NB4 (cell line): ENCODE measurements at regions not wholly inside any gene's neighbourhood (a gene's known extent, or its start where the extent isn't known, plus 50 kb on each side); places are given as distances from the start of the nearest gene placed in this dataset.

Source experiments
- DNase-seq: peaks from one replicate; pipeline ENCODE4 v3.0.0; 2010; ENCODE audit warnings: low read depth
- H3K4me3 ChIP-seq: one replicate; pipeline ENCODE4 v1.5.1; 2011; ENCODE audit warnings: mild to moderate bottlenecking, low read depth, low read length, moderate library complexity
- MYC ChIP-seq: IDR thresholded peaks from 2 replicates; pipeline ENCODE4 v1.6.1; 2011; ENCODE audit warnings: low read depth, low read length
- POLR2A ChIP-seq: IDR thresholded peaks from 2 replicates; pipeline ENCODE4 v1.6.1; 2011; ENCODE audit warnings: mild to moderate bottlenecking; ENCODE audit not compliant: insufficient read length; ENCODE audit errors: extremely low read depth
- TF ChIP-seq, protein P1 (sequence below): IDR thresholded peaks from one replicate; pipeline ENCODE4 v1.5.1; 2012; ENCODE audit warnings: low read depth, low read length
- TF ChIP-seq, protein P2 (sequence below): IDR thresholded peaks from 2 replicates; pipeline ENCODE4 v1.6.1; 2011; ENCODE audit warnings: low read depth, low read length

DNA sequence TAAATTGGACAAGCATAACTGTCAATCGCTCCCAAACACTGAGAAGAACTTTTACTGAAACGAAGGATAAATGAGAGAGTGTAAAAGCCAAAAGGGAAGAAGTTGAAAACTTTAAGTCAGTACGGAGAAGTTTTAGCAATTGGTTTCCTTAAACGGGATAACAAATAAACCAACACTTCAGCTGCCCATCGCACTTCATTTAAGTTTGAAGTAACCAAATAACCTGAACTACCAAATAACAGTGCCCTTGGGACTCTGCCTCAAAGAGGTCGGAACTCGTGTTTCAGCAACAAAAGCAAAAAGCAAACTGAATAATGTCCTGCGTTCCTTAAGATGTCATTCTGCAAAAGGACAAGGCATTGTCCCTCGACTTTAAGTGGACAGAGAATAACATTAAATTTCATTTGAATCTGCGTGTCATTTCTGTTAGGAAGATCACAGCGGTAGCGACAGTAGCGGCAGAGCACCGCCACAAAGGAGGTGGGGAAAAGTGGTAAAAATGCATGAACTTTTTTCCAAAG lies 127.0 kb upstream of the C11orf58 start:
- TF ChIP-seq, protein P1, sequence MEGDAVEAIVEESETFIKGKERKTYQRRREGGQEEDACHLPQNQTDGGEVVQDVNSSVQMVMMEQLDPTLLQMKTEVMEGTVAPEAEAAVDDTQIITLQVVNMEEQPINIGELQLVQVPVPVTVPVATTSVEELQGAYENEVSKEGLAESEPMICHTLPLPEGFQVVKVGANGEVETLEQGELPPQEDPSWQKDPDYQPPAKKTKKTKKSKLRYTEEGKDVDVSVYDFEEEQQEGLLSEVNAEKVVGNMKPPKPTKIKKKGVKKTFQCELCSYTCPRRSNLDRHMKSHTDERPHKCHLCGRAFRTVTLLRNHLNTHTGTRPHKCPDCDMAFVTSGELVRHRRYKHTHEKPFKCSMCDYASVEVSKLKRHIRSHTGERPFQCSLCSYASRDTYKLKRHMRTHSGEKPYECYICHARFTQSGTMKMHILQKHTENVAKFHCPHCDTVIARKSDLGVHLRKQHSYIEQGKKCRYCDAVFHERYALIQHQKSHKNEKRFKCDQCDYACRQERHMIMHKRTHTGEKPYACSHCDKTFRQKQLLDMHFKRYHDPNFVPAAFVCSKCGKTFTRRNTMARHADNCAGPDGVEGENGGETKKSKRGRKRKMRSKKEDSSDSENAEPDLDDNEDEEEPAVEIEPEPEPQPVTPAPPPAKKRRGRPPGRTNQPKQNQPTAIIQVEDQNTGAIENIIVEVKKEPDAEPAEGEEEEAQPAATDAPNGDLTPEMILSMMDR = no peak
- TF ChIP-seq, protein P2, sequence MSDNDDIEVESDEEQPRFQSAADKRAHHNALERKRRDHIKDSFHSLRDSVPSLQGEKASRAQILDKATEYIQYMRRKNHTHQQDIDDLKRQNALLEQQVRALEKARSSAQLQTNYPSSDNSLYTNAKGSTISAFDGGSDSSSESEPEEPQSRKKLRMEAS = no peak
- TF ChIP-seq MYC (no peak), POLR2A (no peak)
- no peak overlapping the region for H3K4me3 ChIP-seq
- no peak for DNase-seq

DNA sequence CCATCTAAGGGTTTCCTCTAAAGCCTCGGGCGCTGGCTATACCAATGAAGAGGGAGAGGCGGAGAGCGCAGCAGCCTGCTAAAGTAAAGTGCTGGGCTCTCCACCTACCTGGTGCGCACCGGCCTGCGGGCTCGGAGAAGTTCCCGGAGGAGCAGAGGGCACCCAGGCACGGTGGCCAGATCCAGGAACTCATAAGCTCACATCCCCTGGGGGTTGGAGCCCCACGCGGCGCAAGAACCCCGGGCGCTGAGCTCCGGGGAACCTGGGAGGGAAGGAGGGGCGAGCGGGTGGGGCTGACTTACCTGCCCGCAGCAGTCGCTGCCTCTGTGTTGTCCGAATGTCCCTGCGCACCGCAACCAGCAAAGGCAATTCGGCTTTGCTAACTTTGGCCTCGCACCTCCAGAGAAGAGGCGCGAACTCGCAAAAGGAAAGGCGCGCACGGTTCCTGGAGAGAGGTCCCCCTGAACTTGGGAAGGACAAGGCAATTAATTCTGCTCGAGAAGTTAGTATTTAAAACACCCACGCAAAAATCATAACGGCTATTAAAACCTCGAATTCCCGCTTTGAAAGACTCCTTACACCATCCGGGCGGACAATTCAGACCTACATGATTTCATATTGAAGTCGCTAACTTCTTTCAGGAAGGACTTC lies 127.6 kb upstream of the C11orf58 start:
- DNase-seq = no peak
- H3K4me3 ChIP-seq = no peak overlapping the region
- TF ChIP-seq MYC (no peak), POLR2A (no peak)
- TF ChIP-seq, protein P1 = no peak
- TF ChIP-seq, protein P2 = no peak

DNA sequence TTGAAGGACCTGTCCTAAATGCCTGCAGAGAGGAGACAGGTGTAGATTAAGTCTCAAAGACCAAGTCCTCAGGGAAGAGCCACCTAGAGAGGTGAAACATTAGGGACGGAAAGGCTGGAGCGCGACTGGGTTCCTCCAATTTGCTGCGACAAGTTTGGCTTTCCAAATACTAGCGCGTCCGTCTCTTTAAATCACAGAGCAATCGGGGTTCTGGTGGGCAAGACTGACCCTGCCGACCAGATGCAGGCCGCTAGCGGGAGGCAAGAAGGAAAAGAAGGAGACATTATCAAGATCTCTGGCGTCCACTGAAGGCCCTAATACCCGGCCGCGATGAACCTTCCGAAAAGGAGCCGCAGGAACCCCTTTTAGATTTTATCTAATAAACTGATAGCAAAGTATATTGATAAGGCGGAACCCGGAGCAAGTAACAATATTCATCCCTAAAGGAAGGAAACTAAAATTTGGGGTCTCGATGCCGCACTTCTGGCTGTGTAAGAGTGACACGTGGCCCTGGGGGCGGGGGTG lies 128.2 kb upstream of the C11orf58 start:
- no peak overlapping the region for H3K4me3 ChIP-seq
- TF ChIP-seq, protein P2 = no peak
- TF ChIP-seq POLR2A (no peak), MYC (no peak)
- TF ChIP-seq, protein P1 = no peak
- no peak for DNase-seq

DNA sequence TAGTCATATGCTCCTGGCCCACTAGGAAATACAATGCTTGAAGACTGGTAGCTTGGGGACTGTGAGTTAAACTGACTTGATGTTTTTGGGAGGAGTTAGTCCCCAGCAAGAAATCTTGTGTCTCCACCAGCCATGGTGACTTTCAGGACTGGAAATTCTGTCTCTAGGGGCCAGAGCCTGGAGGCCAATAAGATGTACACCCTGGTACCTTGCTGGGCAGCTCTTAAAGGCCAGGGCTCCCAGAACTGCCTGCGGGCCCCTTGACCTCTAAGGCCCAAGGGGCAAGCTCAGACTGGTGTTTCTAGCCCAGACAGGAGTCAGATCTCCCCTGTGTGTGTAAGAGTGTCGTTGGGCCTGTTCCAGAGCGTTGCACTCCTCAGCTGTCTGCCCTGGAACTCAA lies 128.7 kb upstream of the C11orf58 start:
- H3K4me3 ChIP-seq = no peak overlapping the region
- TF ChIP-seq, protein P2 = no peak
- TF ChIP-seq, protein P1 = no peak
- TF ChIP-seq POLR2A (no peak), MYC (no peak)
- DNase-seq = no peak

DNA sequence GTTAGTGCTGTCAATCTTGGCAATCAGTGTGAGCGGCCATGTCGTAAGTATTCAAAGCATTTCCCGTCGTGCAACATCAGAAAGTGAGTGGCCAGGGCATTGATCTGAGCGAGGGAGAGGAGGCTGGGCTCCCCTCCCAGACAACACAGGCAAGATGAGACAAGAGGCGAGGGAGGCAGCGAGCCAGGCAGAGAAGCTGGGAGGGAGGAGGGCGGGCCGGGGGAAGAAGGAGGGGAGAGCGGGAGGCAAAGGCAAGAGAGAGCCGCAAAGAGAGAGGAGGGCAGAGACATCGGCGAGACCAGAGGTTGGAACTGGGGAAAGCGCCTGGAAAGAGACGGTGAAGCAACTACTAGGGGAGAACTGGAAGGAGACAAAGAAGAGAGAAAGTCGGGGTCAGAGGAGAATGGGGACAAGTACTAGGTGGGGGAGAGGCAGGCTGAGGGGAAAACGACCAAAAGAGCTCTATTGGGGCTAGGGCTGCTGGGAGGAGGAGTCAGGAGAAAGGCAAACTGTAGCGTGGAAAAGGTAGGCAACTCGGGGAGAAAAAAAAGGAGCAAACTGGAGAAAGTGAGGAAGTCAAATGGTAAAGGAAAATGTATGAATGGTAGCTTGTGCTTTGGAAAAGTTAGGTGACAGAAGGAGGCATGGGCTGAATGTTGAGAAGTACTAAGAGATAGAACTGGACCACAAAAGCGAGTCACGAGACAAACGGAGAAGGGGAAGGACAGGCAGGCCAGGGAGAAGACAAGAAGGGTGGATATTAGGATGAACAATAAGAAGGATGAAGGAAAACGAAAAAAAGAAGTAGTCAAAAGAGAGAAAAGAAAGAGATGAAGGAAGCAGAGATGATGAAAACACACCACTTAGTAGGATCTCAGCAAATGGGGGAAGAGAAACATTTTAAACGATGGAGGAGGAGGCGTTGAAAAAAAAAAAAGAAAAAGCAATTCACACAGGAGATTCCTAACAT lies 130.5 kb upstream of the C11orf58 start:
- no peak for DNase-seq
- no peak overlapping the region for H3K4me3 ChIP-seq
- TF ChIP-seq POLR2A (no peak), MYC (no peak)
- TF ChIP-seq, protein P2 = no peak
- TF ChIP-seq, protein P1 = no peak
